ENCODE measurements at regions not wholly inside any gene's neighbourhood (a gene's known extent, or its start where the extent isn't known, plus 50 kb on each side); places are given as distances from the start of the nearest gene placed in this dataset.

DNA sequence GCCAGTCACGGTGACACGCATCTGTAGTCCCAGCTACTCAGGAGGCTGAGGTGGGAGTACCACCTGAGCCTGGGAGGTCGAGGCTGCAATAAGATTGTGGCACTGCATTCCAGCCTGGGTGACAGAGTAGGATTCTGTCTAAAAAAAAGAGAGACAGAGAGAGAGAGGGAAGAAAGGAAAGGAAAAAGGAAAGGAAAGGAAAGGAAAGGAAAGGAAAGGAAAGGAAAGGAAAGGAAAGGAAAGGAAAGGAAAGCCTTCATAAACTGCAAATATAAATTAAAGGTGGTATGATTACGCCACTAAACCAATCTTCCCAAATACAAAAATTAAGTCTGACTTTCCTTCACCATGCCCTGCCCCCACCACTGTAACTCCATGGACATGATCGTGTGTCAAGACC lies 259.3 kb upstream of the GATB start:
- TF ChIP-seq, protein P1, sequence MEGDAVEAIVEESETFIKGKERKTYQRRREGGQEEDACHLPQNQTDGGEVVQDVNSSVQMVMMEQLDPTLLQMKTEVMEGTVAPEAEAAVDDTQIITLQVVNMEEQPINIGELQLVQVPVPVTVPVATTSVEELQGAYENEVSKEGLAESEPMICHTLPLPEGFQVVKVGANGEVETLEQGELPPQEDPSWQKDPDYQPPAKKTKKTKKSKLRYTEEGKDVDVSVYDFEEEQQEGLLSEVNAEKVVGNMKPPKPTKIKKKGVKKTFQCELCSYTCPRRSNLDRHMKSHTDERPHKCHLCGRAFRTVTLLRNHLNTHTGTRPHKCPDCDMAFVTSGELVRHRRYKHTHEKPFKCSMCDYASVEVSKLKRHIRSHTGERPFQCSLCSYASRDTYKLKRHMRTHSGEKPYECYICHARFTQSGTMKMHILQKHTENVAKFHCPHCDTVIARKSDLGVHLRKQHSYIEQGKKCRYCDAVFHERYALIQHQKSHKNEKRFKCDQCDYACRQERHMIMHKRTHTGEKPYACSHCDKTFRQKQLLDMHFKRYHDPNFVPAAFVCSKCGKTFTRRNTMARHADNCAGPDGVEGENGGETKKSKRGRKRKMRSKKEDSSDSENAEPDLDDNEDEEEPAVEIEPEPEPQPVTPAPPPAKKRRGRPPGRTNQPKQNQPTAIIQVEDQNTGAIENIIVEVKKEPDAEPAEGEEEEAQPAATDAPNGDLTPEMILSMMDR (IDR thresholded peaks at IDR 0.05) = no peak
- no peak for TF ChIP-seq POLR2A (IDR thresholded peaks at IDR 0.05)
- TF ChIP-seq POLR2AphosphoS5 (IDR thresholded peaks at IDR 0.05; ENCODE audit: insufficient read depth in 1 of 2, low read depth in 1 of 2) = no peak

All from vagina (tissue), 2 donors.